GM18873 (cell line): ENCODE measurements at regions not wholly inside any gene's neighbourhood (a gene's known extent, or its start where the extent isn't known, plus 50 kb on each side); places are given as distances from the start of the nearest gene placed in this dataset.

Experiments
- ATAC-seq: cut with Tn5 transposase; IDR thresholded peaks from one replicate; pipeline ENCODE4 v1.9.1; 2021; ENCODE audit warnings: mild to moderate bottlenecking, moderate library complexity, moderate number of reproducible peaks; ENCODE audit not compliant: unreplicated experiment, low FRiP score

DNA sequence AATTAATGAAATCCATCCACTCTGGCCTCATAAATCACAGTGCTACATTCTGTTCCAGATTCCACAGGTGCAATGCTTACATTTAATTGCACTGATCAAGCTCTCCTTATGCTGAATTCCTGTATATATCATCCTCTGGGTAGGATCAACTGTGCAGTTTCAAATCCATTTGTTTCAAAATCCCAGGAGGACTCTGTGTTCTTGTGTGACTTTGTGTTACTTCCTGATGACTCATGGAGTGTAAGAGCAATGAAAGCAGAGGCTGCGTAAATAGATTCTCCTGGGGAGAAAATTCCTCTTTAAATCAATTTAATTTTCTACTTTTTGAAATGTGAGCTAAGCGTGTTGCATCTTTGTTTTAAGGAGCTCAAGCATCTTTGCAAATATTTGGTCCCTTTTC lies 752.7 kb downstream of the METTL15 start:
- ATAC-seq, result no peak

DNA sequence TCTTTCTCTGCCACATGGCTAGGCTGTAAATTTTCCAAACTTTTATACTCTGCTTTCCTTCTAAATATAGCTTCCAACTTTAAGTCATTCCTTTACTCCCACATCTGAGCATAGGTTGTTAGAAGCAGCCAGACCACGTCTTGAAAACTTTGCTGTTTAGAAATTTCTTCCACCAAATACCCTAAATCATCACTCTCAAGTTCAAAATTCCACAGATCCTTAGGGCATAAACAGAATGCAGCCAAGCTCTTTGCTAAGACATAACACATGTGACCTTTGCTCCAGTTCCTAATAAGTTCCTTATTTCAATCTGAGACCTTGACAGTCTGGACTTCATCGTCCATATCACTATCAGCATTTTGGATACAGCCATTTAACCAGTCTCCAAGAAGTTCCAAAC lies 749.9 kb downstream of the METTL15 start:
- no peak for ATAC-seq

- ATAC-seq, result no peak
Observed at GRCh38 chr11:28849053-28849452, 740.9 kb downstream of the METTL15 start.

DNA sequence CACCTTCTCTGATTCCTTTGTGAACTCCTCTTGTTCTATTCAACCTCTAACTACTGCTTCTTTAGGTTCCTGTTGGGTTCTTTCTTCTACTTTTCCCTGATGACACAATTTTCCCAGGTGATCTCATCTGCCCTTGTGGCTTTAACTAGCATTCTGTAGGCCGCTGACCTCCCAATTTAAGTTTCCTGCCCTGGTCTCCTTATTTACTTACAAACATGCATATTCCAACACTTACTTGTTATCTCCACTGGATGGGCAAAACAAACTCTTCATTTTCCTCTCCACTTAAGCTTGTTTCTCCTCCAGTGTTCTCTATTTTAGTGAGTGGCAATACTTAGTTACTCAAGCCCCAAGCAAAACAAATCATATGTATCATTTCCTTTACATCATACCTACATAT lies 734.5 kb downstream of the METTL15 start:
- ATAC-seq, result no peak

DNA sequence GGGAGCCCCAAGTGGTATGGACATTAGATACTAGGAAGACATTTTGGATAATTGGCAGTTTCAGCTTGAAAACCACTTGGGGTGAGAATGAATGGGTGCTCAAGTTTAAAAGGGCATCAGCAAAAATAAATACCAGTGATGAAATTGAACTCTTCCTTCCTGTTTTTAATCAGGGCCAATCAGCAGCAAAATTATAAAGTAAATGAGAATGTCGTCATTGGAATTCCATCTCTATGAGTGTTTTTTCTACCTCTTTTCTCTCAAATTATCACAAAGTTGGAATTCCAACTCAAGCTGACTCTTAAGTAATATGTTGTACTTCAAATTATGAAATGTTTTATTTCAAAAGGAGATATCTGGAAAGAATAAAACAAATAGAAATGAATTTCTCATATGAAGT lies 730.6 kb downstream of the METTL15 start:
- ATAC-seq, result no peak

DNA sequence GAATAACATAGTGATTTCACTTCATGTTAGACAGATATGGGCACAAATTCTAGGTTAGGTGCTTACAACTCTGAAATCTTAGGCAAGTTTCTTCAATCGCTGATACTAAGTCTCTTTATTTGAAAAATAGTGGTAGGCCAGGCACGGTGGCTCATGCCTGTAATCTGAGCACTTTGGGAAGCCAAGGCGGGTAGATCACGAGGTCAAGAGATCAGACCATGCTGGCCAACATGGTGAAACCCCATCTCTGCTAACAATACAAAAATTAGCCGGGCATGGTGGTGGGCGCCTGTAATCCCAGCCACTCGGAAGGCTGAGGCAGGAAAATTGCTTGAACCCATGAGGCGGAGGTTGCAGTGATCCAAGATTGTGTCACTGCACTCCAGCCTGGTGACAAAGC lies 729.4 kb downstream of the METTL15 start:
- ATAC-seq, result no peak

DNA sequence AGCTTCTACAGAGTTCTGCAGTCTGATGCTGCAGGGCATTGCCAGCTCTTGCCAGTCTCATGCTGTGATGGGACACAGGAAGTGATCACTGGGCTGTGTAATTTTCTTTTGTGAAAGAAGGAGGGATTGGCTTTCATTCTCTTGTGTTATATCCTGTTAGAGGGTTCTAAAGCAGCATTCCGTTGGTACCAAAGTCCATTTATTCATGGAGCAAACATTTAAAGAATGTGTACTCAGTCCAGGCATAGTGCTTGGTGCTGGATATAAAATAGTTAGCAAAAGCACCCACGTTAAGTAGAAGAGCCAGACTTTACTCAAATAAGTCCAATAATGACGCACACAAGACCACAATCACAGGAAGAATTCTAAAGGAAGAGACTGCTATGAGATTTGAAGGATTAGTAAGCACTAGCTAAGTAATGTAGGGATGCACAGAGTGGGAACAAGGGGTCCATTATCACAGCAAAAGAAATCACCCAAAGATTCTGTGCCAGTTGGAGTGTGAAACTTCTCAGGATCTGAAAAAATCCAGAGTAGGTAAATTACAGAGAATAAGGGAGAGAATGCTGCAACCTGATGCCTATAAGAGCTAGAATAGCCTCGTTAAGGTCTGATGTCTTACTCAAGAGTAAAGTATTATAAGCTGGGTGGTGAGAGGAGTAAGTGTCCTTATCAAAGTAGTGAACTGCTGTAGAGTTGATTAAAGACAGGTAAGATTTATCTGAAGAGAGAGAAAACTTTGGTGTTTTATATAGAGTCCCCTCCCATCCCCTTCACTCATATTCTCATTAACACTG lies 728.3 kb downstream of the METTL15 start:
- ATAC-seq, result no peak

DNA sequence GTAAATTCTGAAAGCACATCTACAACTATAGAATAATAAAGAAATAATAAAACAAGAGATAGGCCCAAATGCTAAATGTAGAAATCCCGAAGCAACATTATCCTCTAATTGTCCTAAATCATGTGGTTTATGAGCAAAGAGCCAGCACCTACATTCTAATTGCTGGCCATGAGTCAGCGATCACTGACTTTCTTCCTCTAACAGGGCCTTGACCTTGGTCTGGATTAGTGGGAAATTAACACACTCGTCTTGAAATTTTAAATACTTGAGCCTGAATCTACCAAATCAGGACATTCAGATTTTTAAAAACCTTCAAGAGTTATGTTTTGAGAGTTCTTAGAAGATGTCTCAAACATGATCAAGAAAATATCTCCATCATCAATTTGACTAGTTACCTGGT lies 727.6 kb downstream of the METTL15 start:
- ATAC-seq, result no peak

DNA sequence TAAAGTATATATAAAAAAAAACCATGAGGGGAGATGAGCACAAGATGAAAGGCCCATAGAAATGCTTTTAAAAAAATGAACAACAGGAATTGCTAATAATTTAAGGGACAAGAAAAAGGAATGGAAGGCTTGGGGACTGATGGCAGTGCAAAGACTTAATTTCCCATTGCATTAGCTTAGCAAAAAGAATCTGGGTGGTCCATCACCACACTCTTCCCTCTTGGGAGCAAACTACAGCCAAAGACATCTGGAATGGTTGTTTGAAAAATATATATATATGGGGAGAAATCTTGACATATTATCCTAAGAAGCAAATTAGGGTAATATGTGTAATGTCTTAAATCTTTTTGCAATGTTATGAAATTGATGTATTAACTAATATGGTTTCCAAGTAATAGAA lies 727.1 kb downstream of the METTL15 start:
- no peak for ATAC-seq

DNA sequence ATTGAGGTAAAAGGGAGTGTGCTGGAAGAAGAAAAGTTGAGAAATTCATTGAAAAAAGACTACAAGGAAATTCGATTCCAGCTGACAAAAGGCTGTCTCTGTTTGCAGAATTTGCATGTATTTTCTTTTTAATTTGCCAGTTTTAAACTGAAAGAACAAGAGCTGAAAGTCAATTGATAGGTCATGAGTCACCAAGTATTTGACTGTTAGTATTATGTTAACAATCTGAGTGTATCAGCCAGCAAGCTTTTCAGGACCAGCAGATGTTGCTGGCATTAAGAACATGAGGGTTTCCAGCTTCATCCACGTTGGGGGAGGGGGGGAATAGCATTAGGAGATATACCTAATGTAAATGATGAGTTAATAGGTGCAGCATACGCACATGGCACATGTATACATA lies 726.7 kb downstream of the METTL15 start:
- ATAC-seq, result no peak

DNA sequence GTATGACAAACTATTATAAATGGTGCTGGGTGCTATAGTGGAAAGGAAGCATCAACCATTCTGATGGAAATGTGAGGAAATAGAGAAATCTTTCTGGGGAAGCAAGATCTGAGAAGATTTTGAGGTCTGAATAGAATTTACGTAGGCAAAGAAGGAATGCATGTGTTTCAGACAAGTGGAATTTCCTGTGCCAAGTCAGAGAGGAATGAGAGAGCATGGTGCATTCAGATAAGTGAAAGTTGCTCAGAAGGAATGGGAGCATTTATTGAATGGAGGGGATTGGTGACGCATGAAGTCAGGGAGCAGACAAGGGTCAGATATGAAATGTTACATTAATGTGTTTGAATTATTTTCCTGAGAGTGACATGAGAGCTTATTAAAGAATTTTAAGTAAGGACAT lies 725.5 kb downstream of the METTL15 start:
- no peak for ATAC-seq

GRCh38 chr11:28833169-28833568 lies 725.0 kb downstream of the METTL15 start:
- ATAC-seq, result no peak

GRCh38 chr11:28826807-28827206 lies 718.6 kb downstream of the METTL15 start:
- ATAC-seq, result no peak

DNA sequence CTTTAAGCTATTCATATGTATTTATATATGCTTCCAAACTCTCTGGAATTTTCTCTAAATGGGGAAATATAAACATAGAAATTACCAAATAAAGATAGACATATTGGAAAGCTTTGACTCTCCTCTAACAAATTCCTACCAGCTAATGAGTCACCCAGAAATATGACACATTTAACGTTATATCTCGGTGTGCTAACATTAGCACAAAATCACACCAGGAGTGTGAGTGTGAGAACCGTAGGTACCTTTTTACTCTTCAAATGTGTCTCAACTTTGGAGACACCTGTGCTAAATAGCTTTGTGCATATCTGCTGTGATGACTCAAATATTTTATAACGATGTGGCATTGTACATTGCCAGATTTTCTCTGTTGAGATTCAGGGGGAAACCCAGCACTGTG lies 714.4 kb downstream of the METTL15 start:
- no peak for ATAC-seq

GRCh38 chr11:28820296-28820989 lies 712.3 kb downstream of the METTL15 start:
- ATAC-seq, result no peak

DNA sequence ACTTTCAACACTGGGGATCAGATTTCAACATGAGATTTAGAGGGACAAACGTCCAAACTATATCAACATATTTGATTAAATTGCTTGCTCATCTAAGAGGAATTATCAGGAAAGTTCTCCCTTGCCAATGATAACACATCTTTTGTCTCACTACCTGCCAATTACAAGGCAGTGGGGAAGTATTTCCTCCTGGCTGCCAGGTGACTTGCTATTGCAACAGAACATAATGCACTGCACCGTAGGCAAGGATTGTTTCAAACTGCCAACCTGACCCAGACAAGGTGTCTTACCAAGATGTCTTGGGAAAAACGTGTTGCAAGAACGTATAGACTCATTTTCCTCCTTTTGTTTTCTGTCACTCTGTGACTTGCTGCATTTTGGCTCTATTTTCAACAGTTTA lies 711.6 kb downstream of the METTL15 start:
- no peak for ATAC-seq

- no peak for ATAC-seq
Observed at GRCh38 chr11:28815110-28815509, 706.9 kb downstream of the METTL15 start.

DNA sequence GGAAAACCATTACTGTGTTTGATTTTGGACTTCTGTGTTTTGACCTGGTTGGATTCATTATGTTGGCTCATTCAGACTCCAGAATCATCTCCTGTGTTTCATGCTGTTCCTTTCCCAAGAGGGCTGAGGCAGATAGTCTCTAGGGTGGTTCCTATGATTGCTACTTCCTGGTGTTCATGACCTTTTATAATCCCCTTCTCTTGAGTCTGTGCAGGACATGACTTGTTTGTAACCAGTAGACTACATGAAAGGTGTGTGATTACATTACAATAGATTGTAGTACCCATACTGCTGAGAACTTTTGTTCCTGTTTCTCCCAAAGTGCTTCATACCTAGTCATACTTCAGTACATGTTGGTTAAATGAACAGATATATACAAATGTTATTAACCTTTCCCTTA lies 700.6 kb downstream of the METTL15 start:
- ATAC-seq, result no peak

- ATAC-seq, result no peak
Observed at GRCh38 chr11:28799316-28799715, 691.1 kb downstream of the METTL15 start.

DNA sequence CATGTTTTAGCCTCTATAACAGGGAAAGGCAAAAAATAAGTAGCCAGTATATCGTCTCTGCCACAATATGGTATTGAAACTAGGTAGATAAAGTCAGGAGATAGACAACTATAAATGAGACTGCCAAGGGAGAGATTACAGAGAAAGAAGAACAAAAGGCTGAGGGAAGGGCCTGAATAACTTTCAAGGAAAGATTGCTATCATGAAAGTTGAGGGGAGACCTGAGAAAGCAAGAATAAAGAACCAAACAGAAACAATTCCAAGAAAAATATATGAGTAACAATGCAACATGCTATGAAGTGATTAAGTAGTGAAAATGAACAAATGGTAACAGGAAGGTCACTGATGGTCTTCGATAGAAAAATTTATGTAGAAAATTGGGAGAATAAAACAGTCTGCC lies 690.1 kb downstream of the METTL15 start:
- ATAC-seq, result no peak

DNA sequence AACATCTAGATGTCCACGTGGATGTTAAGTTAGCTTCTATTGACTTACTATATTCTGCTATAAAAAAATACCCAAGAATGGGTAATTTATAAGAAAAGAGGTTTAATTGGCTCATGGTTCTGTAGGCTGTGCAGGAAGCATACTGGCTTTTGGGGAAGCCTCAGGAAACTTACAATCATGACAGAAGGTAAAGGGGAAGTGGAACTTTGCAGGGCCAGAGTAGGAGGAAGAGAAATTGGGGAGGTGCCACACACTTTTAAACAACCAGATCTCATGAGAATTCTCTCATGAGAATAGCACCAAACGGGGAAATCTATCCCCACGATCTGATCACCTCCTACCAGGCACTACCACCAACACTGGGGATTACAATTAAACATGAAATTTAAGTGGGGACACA lies 689.3 kb downstream of the METTL15 start:
- ATAC-seq, result no peak

DNA sequence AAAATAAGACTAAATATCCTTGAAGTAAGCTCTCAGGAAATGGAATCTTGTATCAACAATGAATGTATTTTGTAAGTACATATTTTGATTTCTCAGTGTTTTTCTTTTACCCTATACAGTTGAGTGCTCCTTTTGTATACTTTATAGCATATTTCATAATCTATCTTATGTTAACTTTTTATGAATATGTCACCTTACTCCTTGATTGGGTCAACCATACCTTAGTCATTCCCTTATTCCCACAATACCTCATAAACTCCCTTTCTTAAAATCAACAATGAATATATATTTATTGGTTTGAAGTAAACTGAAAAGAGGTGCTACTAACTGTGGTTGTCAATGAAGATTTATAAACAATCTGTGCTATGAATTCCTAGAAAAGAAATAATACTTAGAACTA lies 686.2 kb downstream of the METTL15 start:
- ATAC-seq, result no peak
